AML-193 (cell line): ENCODE measurements at regions not wholly inside any gene's neighbourhood (a gene's known extent, or its start where the extent isn't known, plus 50 kb on each side); places are given as distances from the start of the nearest gene placed in this dataset.

ENCODE experiments used
- DNase-seq, 2 experiments: peaks; one replicate each; lab custom pipeline; 2025; lab: John Stamatoyannopoulos, UW

DNA sequence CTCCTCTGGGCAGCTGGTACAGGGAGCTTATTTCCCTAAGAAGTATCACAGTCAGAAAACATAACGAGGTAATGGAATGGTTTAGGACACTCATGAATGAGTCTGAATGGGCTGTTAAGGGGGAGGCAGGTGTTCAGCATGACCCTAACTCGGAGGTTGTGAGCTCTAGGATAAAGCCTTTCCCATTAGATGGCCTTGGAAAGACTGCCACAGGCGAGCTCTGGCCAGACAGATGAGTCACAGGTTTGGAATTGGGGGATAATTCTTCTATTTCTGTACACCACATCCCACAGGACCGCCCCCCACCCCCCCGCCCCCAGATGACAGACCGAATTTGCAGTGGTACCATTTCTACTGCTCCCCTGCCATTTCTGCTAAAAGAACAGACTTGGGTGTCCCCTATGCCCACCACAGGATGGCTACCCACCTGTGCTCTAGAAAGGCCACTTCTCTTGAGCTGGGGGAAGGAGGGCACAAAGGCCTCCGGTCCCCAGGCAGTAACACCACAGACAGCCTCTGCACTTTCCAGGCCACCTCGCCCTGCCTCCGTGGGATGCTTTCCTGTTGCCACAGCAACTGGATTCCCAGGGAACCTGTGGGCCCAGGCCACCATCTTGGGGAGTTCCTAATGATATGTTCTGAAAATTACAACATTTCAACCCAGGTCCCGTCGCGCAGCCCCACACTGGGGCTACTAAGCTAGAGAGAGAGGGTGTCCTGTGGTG is 76.7 kb downstream of the TRIM29 start:
- no peak for DNase-seq

GRCh38 chr11:120060512-120060911 is 77.4 kb downstream of the TRIM29 start:
- DNase-seq = no peak

DNA sequence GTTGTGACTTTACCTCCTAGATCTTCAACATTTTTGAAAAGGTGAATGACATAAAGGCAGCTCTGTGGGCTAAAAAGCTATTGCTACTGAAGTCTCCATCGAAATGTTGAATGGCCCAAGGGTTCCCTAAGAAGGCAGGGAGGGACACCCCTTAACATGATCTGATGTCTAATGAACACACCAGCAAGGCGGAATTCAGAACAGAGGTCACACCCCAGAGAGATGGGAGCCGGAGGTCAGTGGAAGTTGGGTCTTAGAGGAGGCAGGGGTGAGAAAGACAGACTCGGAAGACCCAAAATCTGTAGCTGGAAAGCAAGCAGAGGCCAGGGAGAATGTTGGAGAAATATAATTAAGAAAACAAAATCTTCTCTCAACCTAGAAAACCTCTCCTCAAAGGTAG is 79.0 kb downstream of the TRIM29 start:
- no peak for DNase-seq

DNA sequence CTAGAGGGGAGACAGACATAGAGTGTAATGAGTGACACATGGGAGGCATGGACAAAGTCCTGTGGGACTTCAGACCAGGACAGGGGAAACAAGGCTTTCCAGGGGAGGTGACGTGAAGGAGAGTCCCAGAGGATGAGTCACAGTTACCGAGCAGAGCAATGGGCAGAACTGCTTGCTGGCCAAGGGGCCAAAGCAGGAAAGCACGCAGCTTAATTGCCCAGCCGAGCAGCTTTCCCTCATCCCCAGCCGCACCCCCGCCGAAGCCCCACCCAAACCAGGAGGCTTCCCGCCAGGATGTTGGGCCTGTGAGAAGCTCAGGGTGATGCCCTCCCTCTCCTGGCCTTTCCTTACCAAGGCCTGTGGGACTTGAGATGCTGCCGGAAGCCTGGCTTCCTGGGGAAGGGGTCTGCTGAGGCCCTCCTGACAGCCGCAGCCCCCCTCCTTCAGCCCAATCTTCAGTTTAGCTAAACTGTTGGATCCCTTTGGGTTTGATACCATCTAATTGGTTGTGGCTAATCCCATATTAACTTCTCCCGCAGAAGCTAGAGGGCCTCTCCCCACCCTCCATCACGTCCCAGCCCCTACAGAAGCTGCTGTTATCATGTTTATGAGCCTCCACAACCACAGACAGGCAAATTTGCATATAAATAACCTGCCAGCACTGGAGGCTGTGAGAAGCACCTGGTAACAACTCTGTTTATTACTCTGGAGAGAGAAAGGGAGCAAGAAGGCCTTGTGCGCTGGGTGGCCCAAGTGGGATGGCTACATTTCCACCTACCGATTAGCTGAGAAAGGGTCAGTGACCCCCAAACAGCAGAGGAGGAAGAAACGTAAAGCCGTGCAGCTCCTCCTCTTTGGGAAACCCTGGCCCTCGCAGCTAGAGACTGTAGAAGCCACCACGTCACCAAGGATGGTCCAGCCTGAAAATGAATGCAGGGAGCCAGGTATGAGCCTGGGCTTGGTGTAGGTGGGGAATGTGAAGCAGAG is 80.0 kb downstream of the TRIM29 start:
- no peak for DNase-seq

GRCh38 chr11:120057028-120057330 is 80.9 kb downstream of the TRIM29 start:
- no peak for DNase-seq

GRCh38 chr11:120056301-120057027 is 81.4 kb downstream of the TRIM29 start:
- no peak for DNase-seq

- no peak for DNase-seq
Observed at GRCh38 chr11:120055646-120056045, 82.3 kb downstream of the TRIM29 start.

DNA sequence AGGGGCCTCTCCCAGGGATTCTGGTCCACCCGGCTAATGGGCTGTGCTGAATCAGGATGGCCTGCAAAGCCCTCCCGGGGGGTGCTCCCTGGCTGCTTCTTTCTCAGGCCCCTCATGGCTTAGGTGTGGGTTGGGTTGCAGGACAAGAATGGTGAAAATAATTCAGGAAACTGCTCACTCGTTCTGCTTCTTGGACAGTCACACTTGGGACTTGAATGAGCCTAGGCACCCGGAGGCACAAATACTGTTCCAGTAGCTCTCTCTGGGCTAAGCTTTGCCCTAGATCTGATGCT is 83.2 kb downstream of the TRIM29 start:
- no peak for DNase-seq

DNA sequence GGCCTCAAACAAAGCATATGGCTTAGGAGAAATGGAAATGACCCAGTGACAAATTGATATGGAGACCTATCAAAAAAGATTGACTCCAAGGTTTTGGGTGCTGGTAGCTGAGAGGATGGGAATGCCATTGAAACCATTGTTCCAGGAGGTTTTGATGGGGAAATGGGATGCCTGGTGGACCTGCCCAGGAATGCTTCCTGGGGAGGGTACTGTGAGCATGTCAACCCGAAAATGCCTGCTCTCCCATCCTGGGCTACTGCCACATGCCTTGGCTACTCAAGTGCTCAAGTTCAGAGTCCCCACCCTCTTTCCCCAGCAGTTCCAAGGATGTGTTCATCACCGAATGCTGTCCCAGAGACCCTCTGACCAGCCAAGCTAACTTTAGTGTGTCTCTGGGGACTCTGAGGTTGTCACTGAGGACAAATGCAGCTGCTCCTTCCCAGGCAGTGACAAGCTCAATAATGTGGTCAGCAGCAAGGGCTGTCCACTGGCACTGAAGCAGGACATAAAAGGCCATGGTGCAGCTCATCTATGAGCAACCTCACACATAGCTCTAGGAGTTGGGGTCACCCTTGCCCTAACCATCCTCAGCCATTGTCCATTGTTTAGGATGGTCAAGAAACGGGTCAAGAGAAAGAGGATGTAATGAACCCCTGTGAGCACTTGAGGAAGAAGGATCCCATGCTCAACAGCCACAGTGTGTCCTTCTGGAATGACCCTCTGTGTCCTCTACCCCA is 83.7 kb downstream of the TRIM29 start:
- DNase-seq = no peak

- no peak for DNase-seq
Observed at GRCh38 chr11:120052196-120052775, 85.6 kb downstream of the TRIM29 start.

DNA sequence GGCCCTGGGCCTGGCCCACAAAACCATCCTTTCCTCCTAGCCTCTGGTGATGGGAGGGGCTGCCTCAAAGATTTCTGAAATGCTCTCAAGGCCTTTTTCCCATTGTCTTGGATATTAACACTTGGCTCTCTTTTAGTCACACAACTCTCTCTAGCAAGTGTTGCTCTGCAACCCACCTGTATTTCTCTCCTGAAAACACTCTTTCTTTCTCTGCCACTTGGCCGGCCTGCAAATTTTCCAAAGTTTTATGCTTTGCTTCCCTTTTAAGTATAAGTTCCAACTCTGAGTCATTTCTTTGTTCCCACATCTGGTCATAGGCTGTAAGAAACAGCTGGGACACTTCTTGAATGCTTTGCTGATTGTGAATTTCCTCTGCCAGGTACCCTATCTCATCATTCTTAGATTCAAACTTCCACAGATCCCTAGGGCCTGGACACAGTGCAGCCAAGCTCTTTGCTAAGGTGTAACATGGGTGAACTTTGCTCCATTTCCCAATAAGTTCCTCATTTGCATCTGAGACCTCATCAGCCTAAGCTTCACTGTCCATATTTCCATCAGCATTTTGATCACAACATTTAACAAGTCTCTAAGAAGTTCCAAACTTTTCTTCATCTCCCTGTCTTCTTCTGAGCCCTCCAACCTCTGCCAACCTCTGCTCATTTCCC is 93.8 kb downstream of the TRIM29 start:
- no peak for DNase-seq

DNA sequence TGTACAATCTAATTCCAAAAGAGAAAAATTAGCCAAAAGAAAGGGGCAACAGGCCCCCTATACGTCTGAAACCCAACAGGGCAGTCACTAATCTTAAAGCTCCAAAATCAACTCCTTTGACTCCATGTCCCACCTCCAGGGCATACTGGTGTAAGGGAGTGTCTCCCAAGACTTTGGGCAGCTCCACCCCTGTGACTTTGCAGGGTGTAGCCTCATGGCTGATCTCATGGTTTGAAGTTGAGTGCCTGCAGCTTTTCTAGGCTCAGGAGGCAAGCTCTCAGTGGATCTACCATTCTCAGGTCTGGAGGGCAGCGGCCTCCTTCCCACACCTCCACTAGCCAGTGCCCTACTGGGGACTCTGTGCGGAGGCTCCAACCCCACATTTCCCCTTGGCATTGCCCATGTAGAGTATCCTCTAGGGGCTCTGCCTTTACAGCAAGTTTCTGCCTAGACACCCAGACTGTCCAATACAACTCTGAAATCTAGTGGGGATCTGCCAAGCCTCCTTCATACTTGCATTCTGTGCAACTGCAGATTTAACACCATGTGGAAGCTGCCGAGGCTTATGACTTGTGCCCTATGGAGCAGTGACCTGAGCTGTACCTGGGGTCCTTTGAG is 94.5 kb downstream of the TRIM29 start:
- no peak for DNase-seq

GRCh38 chr11:120041625-120042024 is 96.3 kb downstream of the TRIM29 start:
- DNase-seq = no peak

DNA sequence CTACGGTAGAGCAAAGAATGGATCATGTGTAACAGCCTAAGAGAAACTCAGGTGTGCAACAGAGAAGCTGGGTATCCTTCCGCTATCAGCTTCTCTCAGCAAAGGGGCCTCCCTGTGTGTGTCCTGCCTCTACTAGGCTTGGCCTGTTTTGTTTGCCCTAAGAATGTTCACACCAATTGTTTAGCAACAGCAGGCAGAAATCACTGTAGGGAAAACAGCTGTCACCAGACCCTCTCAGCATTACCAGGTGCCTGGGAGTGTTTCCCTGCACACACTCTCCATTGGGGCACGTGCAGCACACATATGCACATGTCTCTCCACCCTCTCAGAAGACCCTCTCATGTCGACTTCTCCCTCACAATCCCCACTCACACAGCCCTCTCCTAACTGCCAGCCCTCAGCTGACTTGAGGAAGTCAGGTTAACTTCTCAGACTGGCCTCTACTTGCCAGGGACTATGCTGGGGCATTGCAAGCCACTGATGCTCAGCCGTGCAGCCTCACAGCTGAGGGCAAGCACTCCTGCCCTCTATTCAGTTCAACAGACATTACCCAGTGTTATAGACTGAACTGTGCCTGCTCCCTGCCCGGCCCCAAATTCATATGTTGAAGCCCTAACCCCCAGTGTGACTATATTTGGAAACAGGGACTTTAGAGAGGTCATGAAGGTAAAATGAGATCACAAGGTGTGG is 97.6 kb downstream of the TRIM29 start:
- DNase-seq = no peak

- no peak for DNase-seq
Observed at GRCh38 chr11:120039039-120039438, 98.9 kb downstream of the TRIM29 start.

DNA sequence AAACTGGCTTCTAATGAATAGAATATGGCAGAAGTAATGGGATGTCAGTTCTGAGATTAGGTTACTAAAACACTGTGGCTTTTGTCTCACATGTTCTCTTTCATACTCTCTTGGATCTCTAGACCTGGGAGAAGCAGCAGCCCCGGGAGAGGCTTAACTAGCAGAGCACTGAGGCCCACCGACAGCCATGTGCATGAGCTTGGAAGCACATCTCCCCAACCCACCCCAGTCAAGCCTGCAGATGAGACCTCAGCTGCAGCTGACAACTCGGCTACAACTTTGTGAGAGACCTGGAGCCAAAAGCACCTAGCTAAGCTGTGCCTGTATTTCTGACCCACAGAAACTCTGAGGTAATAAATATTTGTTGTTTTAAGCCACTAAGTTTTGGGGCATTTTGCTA is 100.8 kb downstream of the TRIM29 start:
- DNase-seq = no peak

DNA sequence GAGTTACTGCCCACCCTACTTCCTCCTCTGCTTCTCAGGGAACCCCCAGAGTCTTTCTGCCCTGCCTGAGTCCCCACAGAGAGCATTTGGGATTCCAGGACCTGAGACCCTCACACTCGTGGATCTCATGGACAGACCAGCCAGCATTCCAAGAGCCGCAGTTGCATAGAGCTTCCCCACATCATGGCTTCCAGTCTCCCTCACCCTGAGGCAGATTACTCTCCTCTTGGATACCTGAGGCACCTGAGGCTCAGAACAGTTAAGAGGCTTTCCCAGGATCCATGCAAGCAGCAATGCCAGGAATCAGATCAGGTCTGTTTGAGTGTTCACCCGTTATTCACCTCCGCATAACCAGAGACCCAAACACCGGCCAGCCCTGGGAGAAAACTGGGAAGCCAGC is 102.2 kb downstream of the TRIM29 start:
- DNase-seq = no peak

- DNase-seq = no peak
Observed at GRCh38 chr11:120034881-120035630, 102.9 kb downstream of the TRIM29 start.

DNA sequence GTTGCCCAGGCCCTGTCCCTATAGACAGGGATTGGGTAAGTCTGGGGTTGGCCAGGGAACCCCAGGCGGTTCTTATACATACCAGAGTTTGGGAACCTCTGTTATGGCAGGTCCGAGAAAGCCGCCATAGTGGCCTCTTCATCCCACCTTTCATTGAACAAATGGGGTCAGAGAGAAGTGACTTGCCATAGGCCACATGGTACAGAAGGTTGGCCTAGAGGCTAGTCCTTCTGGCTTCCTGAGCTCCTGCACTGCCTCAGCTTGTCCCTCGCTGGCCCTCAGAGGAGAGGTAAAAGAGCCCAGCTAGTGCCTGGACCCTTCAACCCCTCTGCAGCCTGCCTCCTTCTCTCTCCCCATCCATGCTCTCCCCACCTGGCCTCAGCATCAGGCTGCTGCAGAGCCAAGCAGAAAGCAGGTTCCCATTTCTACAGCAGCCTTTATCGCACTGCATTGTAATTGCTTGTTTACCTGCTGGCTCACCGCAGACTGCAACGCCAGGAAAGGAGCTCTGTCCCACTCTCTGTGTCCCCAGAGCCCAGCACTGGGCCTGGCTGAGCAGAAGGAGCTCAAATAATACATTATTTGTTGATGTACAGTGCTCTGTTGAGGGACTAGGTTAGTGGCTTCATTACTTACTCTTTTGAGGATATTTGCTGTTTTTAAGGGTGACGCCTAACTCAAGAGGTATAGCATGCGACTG is 103.6 kb downstream of the TRIM29 start:
- no peak for DNase-seq
